Astrocyte of the spinal cord (primary cell): ENCODE measurements at regions not wholly inside any gene's neighbourhood (a gene's known extent, or its start where the extent isn't known, plus 50 kb on each side); places are given as distances from the start of the nearest gene placed in this dataset.
A peak's percentile ranks its signal among the peaks of the same experiment; 100 is the strongest.

Experiments used
- DNase-seq: peaks from one replicate; pipeline ENCODE4 v3.0.0; 2011; ENCODE audit warnings: low read depth, low spot score
- H3K4me3 ChIP-seq: 2 replicates; pipeline ENCODE4 v1.5.1; 2011; ENCODE audit warnings: low read depth, mild to moderate bottlenecking, low read length, moderate library complexity
- in situ Hi-C: cut with HindIII; loops from 2 replicates; pipeline ENCODE4 v1.10.0; 2017; ENCODE audit warnings: low sequenced_read_pairs
- TF ChIP-seq, protein P1 (sequence below): IDR thresholded peaks from 2 replicates; pipeline ENCODE4 v1.5.1; 2012; ENCODE audit warnings: low read depth, mild to moderate bottlenecking, low read length, inconsistent platforms

- H3K4me3 ChIP-seq: no peak overlapping the region
- TF ChIP-seq, protein P1, sequence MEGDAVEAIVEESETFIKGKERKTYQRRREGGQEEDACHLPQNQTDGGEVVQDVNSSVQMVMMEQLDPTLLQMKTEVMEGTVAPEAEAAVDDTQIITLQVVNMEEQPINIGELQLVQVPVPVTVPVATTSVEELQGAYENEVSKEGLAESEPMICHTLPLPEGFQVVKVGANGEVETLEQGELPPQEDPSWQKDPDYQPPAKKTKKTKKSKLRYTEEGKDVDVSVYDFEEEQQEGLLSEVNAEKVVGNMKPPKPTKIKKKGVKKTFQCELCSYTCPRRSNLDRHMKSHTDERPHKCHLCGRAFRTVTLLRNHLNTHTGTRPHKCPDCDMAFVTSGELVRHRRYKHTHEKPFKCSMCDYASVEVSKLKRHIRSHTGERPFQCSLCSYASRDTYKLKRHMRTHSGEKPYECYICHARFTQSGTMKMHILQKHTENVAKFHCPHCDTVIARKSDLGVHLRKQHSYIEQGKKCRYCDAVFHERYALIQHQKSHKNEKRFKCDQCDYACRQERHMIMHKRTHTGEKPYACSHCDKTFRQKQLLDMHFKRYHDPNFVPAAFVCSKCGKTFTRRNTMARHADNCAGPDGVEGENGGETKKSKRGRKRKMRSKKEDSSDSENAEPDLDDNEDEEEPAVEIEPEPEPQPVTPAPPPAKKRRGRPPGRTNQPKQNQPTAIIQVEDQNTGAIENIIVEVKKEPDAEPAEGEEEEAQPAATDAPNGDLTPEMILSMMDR: no peak
- no peak for DNase-seq
- in situ Hi-C loops: no loop called here
These were observed 176.3 kb downstream of the ZFP36L2 start for GRCh38 chr2:43049836-43050801.

DNA sequence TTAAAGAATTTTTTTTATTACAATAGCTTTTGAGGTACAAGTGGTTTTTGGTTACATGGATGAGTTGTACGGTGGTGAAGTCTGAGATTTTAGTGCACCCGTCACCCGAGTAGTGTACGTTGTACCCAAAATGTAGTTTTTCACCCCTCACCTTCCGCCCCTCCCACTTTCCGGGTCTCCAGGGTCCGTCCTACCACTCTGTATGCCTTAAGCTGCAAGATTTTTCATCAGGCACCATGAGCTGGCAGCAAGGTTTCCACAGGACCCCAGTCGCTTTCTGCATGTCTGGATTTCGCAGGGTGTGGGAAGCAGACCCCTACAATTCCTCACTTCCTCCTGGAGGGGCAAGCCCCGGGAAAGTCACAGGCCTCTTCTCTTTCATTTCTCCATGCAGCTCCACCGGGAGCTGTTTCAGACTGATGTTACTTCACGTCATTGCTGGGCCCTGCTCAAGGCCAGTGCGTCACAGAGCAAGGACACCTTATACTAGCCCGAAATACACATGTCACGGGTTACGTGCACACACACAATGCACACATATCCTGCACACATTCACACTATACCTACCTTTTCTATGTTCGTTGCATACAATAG, 179.1 kb downstream of the ZFP36L2 start:
- in situ Hi-C loops: no loop called here
- no peak overlapping the region for H3K4me3 ChIP-seq
- DNase-seq: no peak
- TF ChIP-seq, protein P1: no peak

DNA sequence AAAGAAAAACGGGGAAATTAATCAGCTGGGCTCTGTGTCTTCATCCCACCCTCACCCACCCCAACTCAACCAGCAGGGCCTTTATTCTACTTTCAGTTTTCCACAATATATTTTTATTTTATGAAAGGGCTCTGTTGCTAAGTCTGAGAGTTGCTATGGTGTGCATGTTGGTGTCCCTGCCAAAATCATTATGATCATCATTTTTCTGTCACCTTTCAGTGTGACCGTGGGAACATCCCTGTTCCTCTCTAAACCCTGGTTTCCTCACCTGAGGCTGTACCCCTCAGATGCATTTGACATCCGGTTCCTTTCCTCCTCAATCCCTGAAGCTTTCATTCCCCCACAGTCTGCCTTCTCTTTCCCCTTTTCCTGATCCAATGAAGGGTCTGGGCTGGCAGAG, 180.5 kb downstream of the ZFP36L2 start:
- peak; percentile 38 for DNase-seq
- TF ChIP-seq, protein P1: no peak
- in situ Hi-C loops: no loop called here
- H3K4me3 ChIP-seq: no peak overlapping the region

GRCh38 chr2:43044093-43044681, 182.2 kb downstream of the ZFP36L2 start:
- no peak overlapping the region for H3K4me3 ChIP-seq
- no peak for DNase-seq
- in situ Hi-C loops: no loop called here
- TF ChIP-seq, protein P1: no peak

GRCh38 chr2:43043553-43043870, 182.9 kb downstream of the ZFP36L2 start:
- no peak for DNase-seq
- no peak overlapping the region for H3K4me3 ChIP-seq
- TF ChIP-seq, protein P1: no peak
- in situ Hi-C loops: no loop called here

GRCh38 chr2:43041661-43042360, 184.6 kb downstream of the ZFP36L2 start:
- in situ Hi-C loops: no loop called here
- peak; percentile 99 for DNase-seq
- no peak overlapping the region for H3K4me3 ChIP-seq
- TF ChIP-seq, protein P1: no peak
